Neural cell (in vitro differentiated cells): ENCODE measurements at regions not wholly inside any gene's neighbourhood (a gene's known extent, or its start where the extent isn't known, plus 50 kb on each side); places are given as distances from the start of the nearest gene placed in this dataset.

Experiments used
- H2AFZ ChIP-seq: fragments of 200-600, 300-800 bp; sonication (generic), shearing (Covaris generic); 2 replicates; pipeline ENCODE4 v1.6.0; 2014; ENCODE audit warnings: low read depth, mild to moderate bottlenecking, antibody characterized with exemption, low read length, moderate library complexity
- H3F3A ChIP-seq: fragments of 200-600 bp; shearing (Covaris generic); 2 replicates; pipeline ENCODE4 v1.6.1; 2016; ENCODE audit warnings: mild to moderate bottlenecking, moderate library complexity, mixed read lengths, antibody characterized with exemption, low read length; ENCODE audit not compliant: insufficient read depth, poor library complexity, severe bottlenecking
- H3K27ac ChIP-seq: fragments of 200-600, 300-800 bp; sonication (generic), shearing (Covaris generic); 2 replicates; pipeline ENCODE4 v1.5.1; 2014; ENCODE audit warnings: mild to moderate bottlenecking, low read length, moderate library complexity
- H3K27me3 ChIP-seq: fragments of 300-800, 200-600 bp; sonication (generic), shearing (Covaris generic); 2 replicates; pipeline ENCODE4 v1.6.0; 2014; ENCODE audit warnings: mild to moderate bottlenecking, low read depth, low read length, moderate library complexity; ENCODE audit not compliant: insufficient read depth
- H3K36me3 ChIP-seq: fragments of 300-800, 200-600 bp; sonication (generic), shearing (Covaris generic); 2 replicates; pipeline ENCODE4 v1.5.1; 2014; ENCODE audit warnings: mild to moderate bottlenecking, antibody characterized with exemption, low read length, moderate library complexity; ENCODE audit not compliant: insufficient read depth
- H3K4me2 ChIP-seq: fragments of 300-800, 200-600 bp; sonication (generic), shearing (Covaris generic); 2 replicates; pipeline ENCODE4 v1.6.0; 2014; ENCODE audit warnings: mild to moderate bottlenecking, low read length
- H3K4me3 ChIP-seq: fragments of 300-800, 200-600 bp; sonication (generic), shearing (Covaris generic); 2 replicates; pipeline ENCODE4 v1.5.1; 2014; ENCODE audit warnings: mild to moderate bottlenecking, low read length, moderate library complexity
- H3K79me2 ChIP-seq: fragments of 200-600 bp; shearing (Covaris generic); replicated peaks from 2 replicates; pipeline ENCODE4 v1.6.0; 2014; ENCODE audit warnings: mild to moderate bottlenecking, low read length, moderate library complexity; ENCODE audit not compliant: insufficient read depth
- H3K9ac ChIP-seq: fragments of 300-800, 200-600 bp; sonication (generic), shearing (Covaris generic); 2 replicates; pipeline ENCODE4 v1.6.1; 2016; ENCODE audit warnings: mild to moderate bottlenecking, low read length, mixed read lengths
- H3K9me2 ChIP-seq: fragments of 200-600 bp; shearing (Covaris generic); 2 replicates; pipeline ENCODE4 v1.6.1; 2016; ENCODE audit warnings: mild to moderate bottlenecking, low read length, mixed read lengths; ENCODE audit not compliant: insufficient read depth
- H3K9me3 ChIP-seq: fragments of 200-600, 300-800 bp; sonication (generic), shearing (Covaris generic); 2 replicates; pipeline ENCODE4 v1.6.1; 2016; ENCODE audit warnings: mild to moderate bottlenecking, mixed run types, low read length, moderate library complexity, mixed read lengths
- H4K20me1 ChIP-seq: fragments of 200-600 bp; shearing (Covaris generic); 2 replicates; pipeline ENCODE4 v1.6.1; 2016; ENCODE audit warnings: mild to moderate bottlenecking, mixed run types; ENCODE audit not compliant: insufficient read depth
- CTCF ChIP-seq: fragments of 450-650 bp; IDR thresholded peaks from 2 replicates; pipeline ENCODE4 v1.5.1; 2014; ENCODE audit warnings: antibody characterized with exemption, mild to moderate bottlenecking, moderate library complexity; ENCODE audit not compliant: poor library complexity, severe bottlenecking
- EP300 ChIP-seq: fragments of 450-650 bp; conservative IDR thresholded peaks from 2 replicates; pipeline ENCODE4 v1.6.1; 2014; ENCODE audit warnings: antibody characterized with exemption, mild to moderate bottlenecking, moderate library complexity; ENCODE audit not compliant: poor library complexity, severe bottlenecking
- EZH2 ChIP-seq: fragments of 200-600, 300-800 bp; shearing (Covaris generic), sonication (generic); IDR thresholded peaks from 2 replicates; pipeline ENCODE4 v1.6.1; 2014; ENCODE audit warnings: antibody characterized with exemption, low read length, borderline replicate concordance, mild to moderate bottlenecking; ENCODE audit not compliant: insufficient read depth, poor library complexity, severe bottlenecking
- MXI1 ChIP-seq: fragments of 450-650 bp; conservative IDR thresholded peaks from 2 replicates; pipeline ENCODE4 v1.6.1; 2014; ENCODE audit warnings: antibody characterized with exemption, mild to moderate bottlenecking; ENCODE audit not compliant: poor library complexity, severe bottlenecking
- POLR2AphosphoS5 ChIP-seq: IDR thresholded peaks from 2 replicates; pipeline ENCODE4 v1.6.1; 2012
- RAD21 ChIP-seq: fragments of 450-650 bp; conservative IDR thresholded peaks from 2 replicates; pipeline ENCODE4 v1.6.1; 2014; ENCODE audit warnings: antibody characterized with exemption, mild to moderate bottlenecking, moderate library complexity
- REST ChIP-seq: IDR thresholded peaks from 2 replicates; pipeline ENCODE4 v1.6.1; 2012; ENCODE audit warnings: borderline replicate concordance
- SMC3 ChIP-seq: fragments of 450-650 bp; conservative IDR thresholded peaks from 2 replicates; pipeline ENCODE4 v1.6.1; 2014; ENCODE audit warnings: antibody characterized with exemption, mild to moderate bottlenecking, moderate library complexity; ENCODE audit not compliant: poor library complexity
- TAF1 ChIP-seq: IDR thresholded peaks from 2 replicates; pipeline ENCODE4 v1.6.1; 2012; ENCODE audit warnings: low read depth

GRCh38 chr11:82250047-82250446 lies 483.6 kb downstream of the FAM181B start:
- no peaks in the 10 kb centered on the region for H3F3A ChIP-seq
- no peak overlapping the region for H3K9ac ChIP-seq
- no peaks in the 10 kb centered on the region for H4K20me1 ChIP-seq
- H2AFZ ChIP-seq = no peak overlapping the region
- H3K9me3 ChIP-seq = no peaks in the 10 kb centered on the region
- no peak overlapping the region for H3K4me3 ChIP-seq
- no peaks in the 10 kb centered on the region for H3K79me2 ChIP-seq
- H3K4me2 ChIP-seq = no peak overlapping the region
- no peak for TF ChIP-seq EP300
- no peak for TF ChIP-seq EZH2
- TF ChIP-seq TAF1 = no peak
- no peak for TF ChIP-seq CTCF
- no peak for TF ChIP-seq REST
- TF ChIP-seq RAD21 = no peak
- TF ChIP-seq SMC3 = no peak
- no peak for TF ChIP-seq MXI1
- TF ChIP-seq POLR2AphosphoS5 = no peak
- H3K27ac ChIP-seq = no peak overlapping the region
- H3K27me3 ChIP-seq = no peaks in the 10 kb centered on the region
- no peaks in the 10 kb centered on the region for H3K36me3 ChIP-seq
- no peaks in the 10 kb centered on the region for H3K9me2 ChIP-seq

- no peaks in the 10 kb centered on the region for H3K9me3 ChIP-seq
- no peaks in the 10 kb centered on the region for H3K27me3 ChIP-seq
- TF ChIP-seq RAD21 = no peak
- TF ChIP-seq REST = no peak
- no peak for TF ChIP-seq TAF1
Observed at GRCh38 chr11:82246926-82247325, 486.7 kb downstream of the FAM181B start.

More at GRCh38 chr11:82246926-82247325, 486.7 kb downstream of the FAM181B start:
- H3F3A ChIP-seq = no peaks in the 10 kb centered on the region
- H3K27ac ChIP-seq = no peak overlapping the region
- H3K79me2 ChIP-seq = no peaks in the 10 kb centered on the region
- H2AFZ ChIP-seq = no peak overlapping the region
- no peak overlapping the region for H3K4me3 ChIP-seq
- H3K36me3 ChIP-seq = no peaks in the 10 kb centered on the region
- H4K20me1 ChIP-seq = no peaks in the 10 kb centered on the region
- H3K4me2 ChIP-seq = no peak overlapping the region
- no peak overlapping the region for H3K9ac ChIP-seq
- no peaks in the 10 kb centered on the region for H3K9me2 ChIP-seq
